ENCODE measurements at regions not wholly inside any gene's neighbourhood (a gene's known extent, or its start where the extent isn't known, plus 50 kb on each side); places are given as distances from the start of the nearest gene placed in this dataset.

- TF ChIP-seq CBX5 (CRISPR knock-in tag; IDR thresholded peaks at IDR 0.05; ENCODE audit: borderline replicate concordance) (no peak), ZNF749 (CRISPR knock-in tag; IDR thresholded peaks at IDR 0.05; ENCODE audit: borderline replicate concordance) (no peak), REXO4 (CRISPR knock-in tag; IDR thresholded peaks at IDR 0.05; ENCODE audit: borderline replicate concordance) (no peak), TP53 (CRISPR knock-in tag; conservative IDR thresholded peaks at IDR 0.05) (no peak), ZNF629 (CRISPR knock-in tag; conservative IDR thresholded peaks at IDR 0.05) (no peak), ZNF724P (CRISPR knock-in tag; IDR thresholded peaks at IDR 0.05; ENCODE audit: borderline replicate concordance) (no peak)
Observed at GRCh38 chr22:48548391-48548790, 1279.3 kb downstream of the BRD1 start (continued).

GRCh38 chr22:48547971-48548370 lies 1279.7 kb downstream of the BRD1 start:
- Histone ChIP-seq H3K79me2 (ENCODE audit: insufficient read depth, low read length) (no peaks in the 10 kb centered on the region), H3K9me3 (ENCODE audit: low read length) (no peaks in the 10 kb centered on the region), H3K27ac (ENCODE audit: extremely low read length, insufficient read depth, low read length) (no peak overlapping the region), H3K4me3 (replicated peaks in 1 of 3; ENCODE audit: insufficient read depth in 1 of 3, low read depth in 2 of 3, low read length in 3 of 3) (no peak overlapping the region), H2AFZ (ENCODE audit: low read length) (no peak overlapping the region), H3K9ac (ENCODE audit: insufficient read depth, low read depth, low read length) (no peak overlapping the region), H3K36me3 (replicated peaks in 1 of 2; ENCODE audit: control insufficient read depth in 1 of 2, insufficient read depth in 2 of 2, low read length in 2 of 2) (no peaks in the 10 kb centered on the region), H3K27me3 (ENCODE audit: control insufficient read depth in 1 of 2, insufficient read depth in 2 of 2, low read length in 2 of 2) (peaks cover 16 to 66% of the 10 kb centered on the region in 2 experiments), H3K4me2 (ENCODE audit: low read depth, low read length) (no peak overlapping the region), H4K20me1 (ENCODE audit: insufficient read depth, low read length) (no peaks in the 10 kb centered on the region), H3K4me1 (ENCODE audit: insufficient read depth, low read length) (no peaks in the 10 kb centered on the region)
- CTCF ChIA-PET (ENCODE audit: low intra/inter-chr PET ratio, low total read pairs): no interaction called here
- in situ Hi-C loops (cut with HindIII; ENCODE audit: extremely low pct_ligation_motif_present, low pct_unique_long_range_greater_than_20kb): no loop called here
- FAIRE-seq: no peak
- no peak for ATAC-seq
- intact Hi-C loops (cut with micrococcal nuclease; ENCODE audit: unreplicated experiment): no loop called here
- POLR2A ChIA-PET: no interaction called here
- DNase-seq (ENCODE audit: low spot score): no peak
- BruUV-seq (replicated peaks): no TSS peak
- 28% methylated on average over 7 of the region's 13 CpGs for WGBS (ENCODE audit: low lambda C conversion rate)
- TF ChIP-seq ZNF552 (CRISPR knock-in tag; IDR thresholded peaks at IDR 0.05; ENCODE audit: borderline replicate concordance) (no peak), ZNF124 (CRISPR knock-in tag; IDR thresholded peaks at IDR 0.05) (no peak), SKIL (CRISPR knock-in tag; IDR thresholded peaks at IDR 0.05; ENCODE audit: borderline replicate concordance) (no peak), SYNCRIP (IDR thresholded peaks at IDR 0.05; ENCODE audit: insufficient read depth, low read depth, low read length) (no peak), ZKSCAN5 (CRISPR knock-in tag; IDR thresholded peaks at IDR 0.05) (no peak), ATF5 (CRISPR knock-in tag; IDR thresholded peaks at IDR 0.05; ENCODE audit: low read depth) (no peak), PBX3 (CRISPR knock-in tag; IDR thresholded peaks at IDR 0.05; ENCODE audit: borderline replicate concordance) (no peak), SNAPC4 (CRISPR knock-in tag; IDR thresholded peaks at IDR 0.05) (no peak), PITX1 (CRISPR knock-in tag; IDR thresholded peaks at IDR 0.05) (no peak), U2AF2 (IDR thresholded peaks at IDR 0.05; ENCODE audit: low read depth, low read length) (no peak)

All from HepG2 (cell line).